HEK293 (cell line): ENCODE measurements at regions not wholly inside any gene's neighbourhood (a gene's known extent, or its start where the extent isn't known, plus 50 kb on each side); places are given as distances from the start of the nearest gene placed in this dataset.
A peak's percentile ranks its signal among the peaks of the same experiment; 100 is the strongest.

Source experiments
- CTCF ChIA-PET: fragments of 350-600 bp; formaldehyde crosslinking; extraction: SDS; loops from one replicate; lab custom pipeline; 2021; ENCODE audit warnings: antibody characterized with exemption; lab: Yijun Ruan, JAX
- POLR2A ChIA-PET: fragments of 300-600 bp; formaldehyde crosslinking; extraction: SDS; loops from one replicate; lab custom pipeline; 2020; ENCODE audit warnings: antibody characterized with exemption, inconsistent platforms; lab: Yijun Ruan, JAX
- H3K27ac ChIP-seq: fragments of 200-500 bp; sonication (Bioruptor generic); 2 replicates; pipeline ENCODE4 v1.5.1; 2014; ENCODE audit warnings: low read depth, low read length, control low read depth, inconsistent platforms; ENCODE audit errors: extremely low read depth
- H3K36me3 ChIP-seq, 2 experiments: fragments of 200-500 bp in 1 of 2; sonication (Bioruptor generic) in 1 of 2; 1 replicate in 1 of 2; 2 replicates in 1 of 2; pipeline ENCODE4 v1.5.1; 2014 to 2017; ENCODE audit warnings: inconsistent platforms in 2 of 2, low read length in 2 of 2; ENCODE audit not compliant: control insufficient read depth in 2 of 2, insufficient read depth in 1 of 2
- H3K4me1 ChIP-seq: fragments of 200-500 bp; sonication (Bioruptor generic); 2 replicates; pipeline ENCODE4 v1.5.1; 2014; ENCODE audit warnings: mild to moderate bottlenecking, low read length, inconsistent platforms; ENCODE audit not compliant: control insufficient read depth, insufficient read depth
- H3K4me3 ChIP-seq: 2 replicates; pipeline ENCODE4 v1.5.1; 2011; ENCODE audit warnings: low read depth, mild to moderate bottlenecking, control low read depth, low read length, moderate library complexity
- H3K9me3 ChIP-seq: fragments of 200-500 bp; sonication (Bioruptor generic); 2 replicates; pipeline ENCODE4 v1.5.1; 2014; ENCODE audit warnings: low read depth, low read length, inconsistent platforms; ENCODE audit not compliant: control insufficient read depth, insufficient read depth
- EGR2 ChIP-seq: fragments of 450-650 bp; formaldehyde crosslinking; IDR thresholded peaks from 2 replicates; pipeline ENCODE4 v1.5.1; 2016; ENCODE audit warnings: low read depth, missing biosample characterization, missing genetic modification characterization
- GLIS2 ChIP-seq: fragments of 450-650 bp; formaldehyde crosslinking; IDR thresholded peaks from 2 replicates; pipeline ENCODE4 v1.5.1; 2016; ENCODE audit warnings: missing biosample characterization, missing genetic modification characterization
- SP2 ChIP-seq: fragments of 450-650 bp; formaldehyde crosslinking; IDR thresholded peaks from 2 replicates; pipeline ENCODE4 v1.5.1; 2016; ENCODE audit warnings: missing biosample characterization, missing genetic modification characterization
- ZBTB1 ChIP-seq: fragments of 450-650 bp; formaldehyde crosslinking; IDR thresholded peaks from 2 replicates; pipeline ENCODE4 v1.5.1; 2016; ENCODE audit warnings: missing biosample characterization, missing genetic modification characterization
- ZBTB17 ChIP-seq: fragments of 450-650 bp; formaldehyde crosslinking; IDR thresholded peaks from 2 replicates; pipeline ENCODE4 v1.5.1; 2016; ENCODE audit warnings: missing biosample characterization, missing genetic modification characterization
- ZBTB20 ChIP-seq: fragments of 450-650 bp; formaldehyde crosslinking; IDR thresholded peaks from 2 replicates; pipeline ENCODE4 v1.5.1; 2016; ENCODE audit warnings: missing biosample characterization, missing genetic modification characterization
- ZFHX2 ChIP-seq: fragments of 450-650 bp; formaldehyde crosslinking; conservative IDR thresholded peaks from 2 replicates; pipeline ENCODE4 v1.5.1; 2016; ENCODE audit warnings: missing biosample characterization, missing genetic modification characterization
- ZFP69B ChIP-seq: fragments of 450-650 bp; formaldehyde crosslinking; IDR thresholded peaks from 2 replicates; pipeline ENCODE4 v1.5.1; 2016; ENCODE audit warnings: missing biosample characterization, missing genetic modification characterization
- ZNF138 ChIP-seq: fragments of 450-650 bp; formaldehyde crosslinking; IDR thresholded peaks from 2 replicates; pipeline ENCODE4 v1.5.1; 2016; ENCODE audit warnings: missing biosample characterization, missing genetic modification characterization, borderline replicate concordance
- ZNF174 ChIP-seq: fragments of 450-650 bp; formaldehyde crosslinking; IDR thresholded peaks from 2 replicates; pipeline ENCODE4 v1.5.0; 2017; ENCODE audit warnings: missing biosample characterization, mild to moderate bottlenecking, missing genetic modification characterization
- ZNF274 ChIP-seq, 2 experiments: fragments of 200-500 bp in 1 of 2; fragments of 450-650 bp in 1 of 2; sonication (Bioruptor generic) in 1 of 2; formaldehyde crosslinking in 1 of 2; IDR thresholded peaks; 2 replicates each; pipeline versions ENCODE4 v1.5.1 to v1.6.1; 2014 to 2016; ENCODE audit warnings: borderline replicate concordance in 1 of 2, inconsistent platforms in 1 of 2, low read length in 1 of 2, missing biosample characterization in 1 of 2, missing genetic modification characterization in 1 of 2
- ZNF311 ChIP-seq: fragments of 450-650 bp; formaldehyde crosslinking; IDR thresholded peaks from 2 replicates; pipeline ENCODE4 v1.5.1; 2017; ENCODE audit warnings: missing biosample characterization, missing genetic modification characterization, borderline replicate concordance
- ZNF366 ChIP-seq: fragments of 450-650 bp; formaldehyde crosslinking; conservative IDR thresholded peaks from 2 replicates; pipeline ENCODE4 v1.5.1; 2016; ENCODE audit warnings: missing biosample characterization, missing genetic modification characterization
- ZNF416 ChIP-seq: fragments of 450-650 bp; formaldehyde crosslinking; IDR thresholded peaks from 2 replicates; pipeline ENCODE4 v1.5.1; 2016; ENCODE audit warnings: missing biosample characterization, missing genetic modification characterization
- ZNF521 ChIP-seq: fragments of 450-650 bp; formaldehyde crosslinking; IDR thresholded peaks from 2 replicates; pipeline ENCODE4 v1.5.1; 2017; ENCODE audit warnings: missing biosample characterization, mild to moderate bottlenecking, missing genetic modification characterization
- ZNF596 ChIP-seq: fragments of 450-650 bp; IDR thresholded peaks from 2 replicates; pipeline ENCODE4 v1.5.0; 2018; ENCODE audit warnings: missing biosample characterization, mild to moderate bottlenecking, missing genetic modification characterization, moderate library complexity
- ZNF677 ChIP-seq: fragments of 450-650 bp; IDR thresholded peaks from 2 replicates; pipeline ENCODE4 v1.5.0; 2018; ENCODE audit warnings: missing biosample characterization, mild to moderate bottlenecking, missing genetic modification characterization, moderate library complexity
- ZNF776 ChIP-seq: fragments of 450-650 bp; formaldehyde crosslinking; IDR thresholded peaks from 2 replicates; pipeline ENCODE4 v1.5.0; 2017; ENCODE audit warnings: missing biosample characterization, missing genetic modification characterization, borderline replicate concordance
- ZNF830 ChIP-seq: fragments of 450-650 bp; IDR thresholded peaks from 2 replicates; pipeline ENCODE4 v1.5.0; 2018; ENCODE audit warnings: missing biosample characterization, missing genetic modification characterization, low read depth, mild to moderate bottlenecking, moderate library complexity
- TF ChIP-seq, protein P1 (sequence below): fragments of 450-650 bp; formaldehyde crosslinking; IDR thresholded peaks from 2 replicates; pipeline ENCODE4 v1.5.1; 2016; ENCODE audit warnings: missing biosample characterization, missing genetic modification characterization, borderline replicate concordance
- TF ChIP-seq, protein P2 (sequence below): fragments of 450-650 bp; formaldehyde crosslinking; IDR thresholded peaks from 2 replicates; pipeline ENCODE4 v1.5.1; 2016; ENCODE audit warnings: missing biosample characterization, missing genetic modification characterization
- TF ChIP-seq, protein P3 (sequence below): fragments of 450-650 bp; formaldehyde crosslinking; IDR thresholded peaks from 2 replicates; pipeline ENCODE4 v1.5.0; 2017; ENCODE audit warnings: missing biosample characterization, missing genetic modification characterization, borderline replicate concordance
- TF ChIP-seq, protein P4 (sequence below): fragments of 450-650 bp; formaldehyde crosslinking; IDR thresholded peaks from 2 replicates; pipeline ENCODE4 v1.5.1; 2016; ENCODE audit warnings: missing biosample characterization, missing genetic modification characterization
- TF ChIP-seq, protein P5 (sequence below): fragments of 450-650 bp; formaldehyde crosslinking; IDR thresholded peaks from 2 replicates; pipeline ENCODE4 v1.5.1; 2016; ENCODE audit warnings: missing biosample characterization, missing genetic modification characterization
- TF ChIP-seq, protein P6 (sequence below): fragments of 450-650 bp; formaldehyde crosslinking; IDR thresholded peaks from 2 replicates; pipeline ENCODE4 v1.5.1; 2016; ENCODE audit warnings: missing biosample characterization, missing genetic modification characterization, low read depth

DNA sequence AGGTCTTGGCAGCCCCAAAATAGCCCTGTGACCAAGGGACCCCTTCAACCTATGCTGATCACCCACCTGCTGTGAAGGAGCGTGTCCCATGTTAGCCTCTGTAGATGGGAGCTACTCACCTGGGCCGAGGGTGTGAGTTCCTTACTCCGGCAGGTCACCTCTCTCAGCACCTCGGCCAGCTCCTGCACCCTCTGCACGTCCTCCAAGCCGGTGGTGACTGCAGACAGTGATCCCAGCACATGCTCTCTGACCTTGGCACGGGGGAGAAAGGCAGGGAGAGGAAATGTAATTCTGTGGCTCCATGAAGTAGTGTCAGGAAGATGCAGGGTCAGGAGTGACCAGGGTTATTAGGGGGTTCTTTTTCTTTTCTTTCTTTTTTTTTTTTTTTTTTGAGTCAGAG is 67.7 kb upstream of the BCO1 start:
- TF ChIP-seq, protein P1, sequence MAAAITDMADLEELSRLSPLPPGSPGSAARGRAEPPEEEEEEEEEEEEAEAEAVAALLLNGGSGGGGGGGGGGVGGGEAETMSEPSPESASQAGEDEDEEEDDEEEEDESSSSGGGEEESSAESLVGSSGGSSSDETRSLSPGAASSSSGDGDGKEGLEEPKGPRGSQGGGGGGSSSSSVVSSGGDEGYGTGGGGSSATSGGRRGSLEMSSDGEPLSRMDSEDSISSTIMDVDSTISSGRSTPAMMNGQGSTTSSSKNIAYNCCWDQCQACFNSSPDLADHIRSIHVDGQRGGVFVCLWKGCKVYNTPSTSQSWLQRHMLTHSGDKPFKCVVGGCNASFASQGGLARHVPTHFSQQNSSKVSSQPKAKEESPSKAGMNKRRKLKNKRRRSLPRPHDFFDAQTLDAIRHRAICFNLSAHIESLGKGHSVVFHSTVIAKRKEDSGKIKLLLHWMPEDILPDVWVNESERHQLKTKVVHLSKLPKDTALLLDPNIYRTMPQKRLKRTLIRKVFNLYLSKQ (tag by site-specific recombination), result no peak
- TF ChIP-seq, protein P2, sequence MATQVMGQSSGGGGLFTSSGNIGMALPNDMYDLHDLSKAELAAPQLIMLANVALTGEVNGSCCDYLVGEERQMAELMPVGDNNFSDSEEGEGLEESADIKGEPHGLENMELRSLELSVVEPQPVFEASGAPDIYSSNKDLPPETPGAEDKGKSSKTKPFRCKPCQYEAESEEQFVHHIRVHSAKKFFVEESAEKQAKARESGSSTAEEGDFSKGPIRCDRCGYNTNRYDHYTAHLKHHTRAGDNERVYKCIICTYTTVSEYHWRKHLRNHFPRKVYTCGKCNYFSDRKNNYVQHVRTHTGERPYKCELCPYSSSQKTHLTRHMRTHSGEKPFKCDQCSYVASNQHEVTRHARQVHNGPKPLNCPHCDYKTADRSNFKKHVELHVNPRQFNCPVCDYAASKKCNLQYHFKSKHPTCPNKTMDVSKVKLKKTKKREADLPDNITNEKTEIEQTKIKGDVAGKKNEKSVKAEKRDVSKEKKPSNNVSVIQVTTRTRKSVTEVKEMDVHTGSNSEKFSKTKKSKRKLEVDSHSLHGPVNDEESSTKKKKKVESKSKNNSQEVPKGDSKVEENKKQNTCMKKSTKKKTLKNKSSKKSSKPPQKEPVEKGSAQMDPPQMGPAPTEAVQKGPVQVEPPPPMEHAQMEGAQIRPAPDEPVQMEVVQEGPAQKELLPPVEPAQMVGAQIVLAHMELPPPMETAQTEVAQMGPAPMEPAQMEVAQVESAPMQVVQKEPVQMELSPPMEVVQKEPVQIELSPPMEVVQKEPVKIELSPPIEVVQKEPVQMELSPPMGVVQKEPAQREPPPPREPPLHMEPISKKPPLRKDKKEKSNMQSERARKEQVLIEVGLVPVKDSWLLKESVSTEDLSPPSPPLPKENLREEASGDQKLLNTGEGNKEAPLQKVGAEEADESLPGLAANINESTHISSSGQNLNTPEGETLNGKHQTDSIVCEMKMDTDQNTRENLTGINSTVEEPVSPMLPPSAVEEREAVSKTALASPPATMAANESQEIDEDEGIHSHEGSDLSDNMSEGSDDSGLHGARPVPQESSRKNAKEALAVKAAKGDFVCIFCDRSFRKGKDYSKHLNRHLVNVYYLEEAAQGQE (tag by site-specific recombination), result peak; percentile 86
- TF ChIP-seq ZNF416 (no peak), ZNF677 (tag by site-specific recombination) (no peak)
- Histone ChIP-seq H3K4me3 (no peak overlapping the region), H3K9me3 (no peaks in the 10 kb centered on the region), H3K36me3 (no peaks in the 10 kb centered on the region), H3K4me1 (no peaks in the 10 kb centered on the region), H3K27ac (no peak overlapping the region)
- ChIA-PET POLR2A (interaction anchor here (0.6 kb wide), 1 partner anchor 393 kb away, joined by 6 read pairs; no protein-coding TSS in a partner anchor), CTCF (interaction anchor here (0.7 kb wide), 1 partner anchor 34 kb away, joined by 3 read pairs; no protein-coding TSS in a partner anchor)

DNA sequence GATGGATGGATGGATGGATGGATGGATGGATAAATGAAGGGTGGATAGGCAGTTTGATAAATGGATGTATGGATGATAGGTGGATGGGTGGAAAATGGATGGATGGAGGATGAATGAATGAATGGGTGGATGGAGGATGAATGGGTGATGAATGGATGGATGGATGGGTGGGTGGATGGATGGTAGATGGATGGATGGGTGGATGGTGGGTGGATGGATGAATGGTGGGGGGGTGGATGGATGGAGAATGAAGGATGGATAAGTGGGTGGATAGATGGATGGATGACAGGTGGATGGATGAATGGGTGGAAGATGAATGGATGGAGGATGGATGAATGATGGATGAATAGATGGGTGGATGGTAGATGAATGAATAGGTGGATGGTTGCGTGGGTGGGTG is 70.1 kb upstream of the BCO1 start:
- CTCF ChIA-PET, result no interaction called here
- POLR2A ChIA-PET, result no interaction called here

DNA sequence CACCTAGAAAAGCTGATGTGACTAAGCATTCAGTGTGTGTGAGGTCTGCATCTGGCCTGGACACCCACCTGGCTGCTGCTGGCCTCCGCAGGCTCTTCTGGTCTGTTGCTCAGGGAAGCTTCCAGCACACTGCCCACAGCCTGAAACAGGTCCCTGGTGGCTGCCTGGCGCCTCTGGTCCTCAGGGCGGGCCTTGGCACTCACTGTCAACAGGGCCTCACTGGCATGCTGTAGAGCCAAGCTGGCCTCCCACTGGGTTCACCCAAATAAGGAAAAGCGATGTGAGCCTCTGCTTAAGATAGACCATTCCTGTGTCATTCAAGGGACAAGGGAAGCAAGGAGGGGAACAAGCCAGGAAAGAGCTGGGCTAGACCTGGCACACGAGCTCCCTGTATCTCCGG is 70.6 kb upstream of the BCO1 start:
- ChIA-PET POLR2A (no interaction called here), CTCF (no interaction called here)
- Histone ChIP-seq H3K27ac (no peak overlapping the region), H3K4me3 (no peak overlapping the region), H3K4me1 (no peaks in the 10 kb centered on the region), H3K36me3 (no peaks in the 10 kb centered on the region), H3K9me3 (no peaks in the 10 kb centered on the region)
- TF ChIP-seq ZNF830 (no peak), ZNF596 (tag by site-specific recombination) (no peak), ZNF138 (tag by site-specific recombination) (no peak)
- TF ChIP-seq, protein P3, sequence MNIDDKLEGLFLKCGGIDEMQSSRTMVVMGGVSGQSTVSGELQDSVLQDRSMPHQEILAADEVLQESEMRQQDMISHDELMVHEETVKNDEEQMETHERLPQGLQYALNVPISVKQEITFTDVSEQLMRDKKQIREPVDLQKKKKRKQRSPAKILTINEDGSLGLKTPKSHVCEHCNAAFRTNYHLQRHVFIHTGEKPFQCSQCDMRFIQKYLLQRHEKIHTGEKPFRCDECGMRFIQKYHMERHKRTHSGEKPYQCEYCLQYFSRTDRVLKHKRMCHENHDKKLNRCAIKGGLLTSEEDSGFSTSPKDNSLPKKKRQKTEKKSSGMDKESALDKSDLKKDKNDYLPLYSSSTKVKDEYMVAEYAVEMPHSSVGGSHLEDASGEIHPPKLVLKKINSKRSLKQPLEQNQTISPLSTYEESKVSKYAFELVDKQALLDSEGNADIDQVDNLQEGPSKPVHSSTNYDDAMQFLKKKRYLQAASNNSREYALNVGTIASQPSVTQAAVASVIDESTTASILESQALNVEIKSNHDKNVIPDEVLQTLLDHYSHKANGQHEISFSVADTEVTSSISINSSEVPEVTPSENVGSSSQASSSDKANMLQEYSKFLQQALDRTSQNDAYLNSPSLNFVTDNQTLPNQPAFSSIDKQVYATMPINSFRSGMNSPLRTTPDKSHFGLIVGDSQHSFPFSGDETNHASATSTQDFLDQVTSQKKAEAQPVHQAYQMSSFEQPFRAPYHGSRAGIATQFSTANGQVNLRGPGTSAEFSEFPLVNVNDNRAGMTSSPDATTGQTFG (tag by site-specific recombination), result no peak
- TF ChIP-seq, protein P4, sequence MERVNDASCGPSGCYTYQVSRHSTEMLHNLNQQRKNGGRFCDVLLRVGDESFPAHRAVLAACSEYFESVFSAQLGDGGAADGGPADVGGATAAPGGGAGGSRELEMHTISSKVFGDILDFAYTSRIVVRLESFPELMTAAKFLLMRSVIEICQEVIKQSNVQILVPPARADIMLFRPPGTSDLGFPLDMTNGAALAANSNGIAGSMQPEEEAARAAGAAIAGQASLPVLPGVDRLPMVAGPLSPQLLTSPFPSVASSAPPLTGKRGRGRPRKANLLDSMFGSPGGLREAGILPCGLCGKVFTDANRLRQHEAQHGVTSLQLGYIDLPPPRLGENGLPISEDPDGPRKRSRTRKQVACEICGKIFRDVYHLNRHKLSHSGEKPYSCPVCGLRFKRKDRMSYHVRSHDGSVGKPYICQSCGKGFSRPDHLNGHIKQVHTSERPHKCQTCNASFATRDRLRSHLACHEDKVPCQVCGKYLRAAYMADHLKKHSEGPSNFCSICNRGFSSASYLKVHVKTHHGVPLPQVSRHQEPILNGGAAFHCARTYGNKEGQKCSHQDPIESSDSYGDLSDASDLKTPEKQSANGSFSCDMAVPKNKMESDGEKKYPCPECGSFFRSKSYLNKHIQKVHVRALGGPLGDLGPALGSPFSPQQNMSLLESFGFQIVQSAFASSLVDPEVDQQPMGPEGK, result no peak
- TF ChIP-seq, protein P5, sequence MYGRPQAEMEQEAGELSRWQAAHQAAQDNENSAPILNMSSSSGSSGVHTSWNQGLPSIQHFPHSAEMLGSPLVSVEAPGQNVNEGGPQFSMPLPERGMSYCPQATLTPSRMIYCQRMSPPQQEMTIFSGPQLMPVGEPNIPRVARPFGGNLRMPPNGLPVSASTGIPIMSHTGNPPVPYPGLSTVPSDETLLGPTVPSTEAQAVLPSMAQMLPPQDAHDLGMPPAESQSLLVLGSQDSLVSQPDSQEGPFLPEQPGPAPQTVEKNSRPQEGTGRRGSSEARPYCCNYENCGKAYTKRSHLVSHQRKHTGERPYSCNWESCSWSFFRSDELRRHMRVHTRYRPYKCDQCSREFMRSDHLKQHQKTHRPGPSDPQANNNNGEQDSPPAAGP (tag by site-specific recombination), result no peak

More for the DNA sequence above, 70.1 kb upstream of the BCO1 start:
- no peaks in the 10 kb centered on the region for H3K9me3 ChIP-seq
- TF ChIP-seq ZNF776 (tag by site-specific recombination) (peak; percentile 85), ZNF174 (tag by site-specific recombination) (no peak), ZNF521 (tag by site-specific recombination) (peak; percentile 86; the same call in 1 of the 2 replicates), ZBTB1 (tag by site-specific recombination) (no peak), ZNF311 (tag by site-specific recombination) (0 out of 2 replicates have a peak, but pooled peaks have one; percentile 49), ZBTB20 (tag by site-specific recombination) (no peak), ZNF274 (IDR thresholded peaks at IDR 0.05; ENCODE audit: low read length) (no peak), ZNF274 (tag by site-specific recombination; IDR thresholded peaks at IDR 0.05; ENCODE audit: borderline replicate concordance) (no peak), ZBTB17 (tag by site-specific recombination) (peak; percentile 96), GLIS2 (no peak), ZFHX2 (peak; percentile 50), ZFP69B (tag by site-specific recombination) (no peak), ZNF366 (peak; percentile 98), SP2 (no peak), EGR2 (tag by site-specific recombination) (peak; percentile 91)
- TF ChIP-seq, protein P6, sequence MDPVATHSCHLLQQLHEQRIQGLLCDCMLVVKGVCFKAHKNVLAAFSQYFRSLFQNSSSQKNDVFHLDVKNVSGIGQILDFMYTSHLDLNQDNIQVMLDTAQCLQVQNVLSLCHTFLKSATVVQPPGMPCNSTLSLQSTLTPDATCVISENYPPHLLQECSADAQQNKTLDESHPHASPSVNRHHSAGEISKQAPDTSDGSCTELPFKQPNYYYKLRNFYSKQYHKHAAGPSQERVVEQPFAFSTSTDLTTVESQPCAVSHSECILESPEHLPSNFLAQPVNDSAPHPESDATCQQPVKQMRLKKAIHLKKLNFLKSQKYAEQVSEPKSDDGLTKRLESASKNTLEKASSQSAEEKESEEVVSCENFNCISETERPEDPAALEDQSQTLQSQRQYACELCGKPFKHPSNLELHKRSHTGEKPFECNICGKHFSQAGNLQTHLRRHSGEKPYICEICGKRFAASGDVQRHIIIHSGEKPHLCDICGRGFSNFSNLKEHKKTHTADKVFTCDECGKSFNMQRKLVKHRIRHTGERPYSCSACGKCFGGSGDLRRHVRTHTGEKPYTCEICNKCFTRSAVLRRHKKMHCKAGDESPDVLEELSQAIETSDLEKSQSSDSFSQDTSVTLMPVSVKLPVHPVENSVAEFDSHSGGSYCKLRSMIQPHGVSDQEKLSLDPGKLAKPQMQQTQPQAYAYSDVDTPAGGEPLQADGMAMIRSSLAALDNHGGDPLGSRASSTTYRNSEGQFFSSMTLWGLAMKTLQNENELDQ (tag by site-specific recombination), result no peak
- H3K4me1 ChIP-seq, result no peaks in the 10 kb centered on the region
- no peaks in the 10 kb centered on the region for H3K36me3 ChIP-seq
- H3K4me3 ChIP-seq, result no peak overlapping the region
- no peak overlapping the region for H3K27ac ChIP-seq
